PC-3 (cell line): ENCODE measurements at regions not wholly inside any gene's neighbourhood (a gene's known extent, or its start where the extent isn't known, plus 50 kb on each side); places are given as distances from the start of the nearest gene placed in this dataset.
A peak's percentile ranks its signal among the peaks of the same experiment; 100 is the strongest.

Experiments used
- ATAC-seq: fragments of 200-7000 bp; cut with Tn5 transposase; 2 replicates; pipeline ENCODE4 v1.9.1; 2020; ENCODE audit warnings: mild to moderate bottlenecking, moderate library complexity
- BruUV-seq: library from RNA; stranded (reverse); fragments of 400-500 nt; replicated peaks from 2 replicates; lab custom pipeline; 2021; lab: Mats Ljungman, UMichigan
- CTCF ChIA-PET: fragments of 300-600 bp; sonication (Branson Sonifier 250); formaldehyde crosslinking; loops from one replicate; lab custom pipeline; 2022; ENCODE audit warnings: antibody characterized with exemption; lab: Charles Lee
- POLR2A ChIA-PET: fragments of 300-600 bp; sonication (Branson Sonifier 250); formaldehyde crosslinking; loops from one replicate; lab custom pipeline; 2022; ENCODE audit warnings: antibody characterized with exemption; ENCODE audit not compliant: unreplicated experiment; lab: Charles Lee
- DNase-seq: peaks from one replicate; pipeline ENCODE4 v3.0.0-alpha.2; 2015
- H2AFZ ChIP-seq: fragments of 300-600 bp; sonication (generic); 2 replicates; pipeline ENCODE4 v1.6.0; 2016; ENCODE audit warnings: antibody characterized with exemption, low read length
- H3F3A ChIP-seq: fragments of 300-600 bp; sonication (generic); one replicate; pipeline ENCODE4 v1.6.0; 2017; ENCODE audit warnings: antibody characterized with exemption, low read length, control low read depth, mild to moderate bottlenecking; ENCODE audit not compliant: unreplicated experiment
- H3K27ac ChIP-seq: fragments of 300-600 bp; sonication (generic); 2 replicates; pipeline ENCODE4 v1.5.1; 2016; ENCODE audit warnings: mild to moderate bottlenecking, low read length
- H3K27me3 ChIP-seq: fragments of 300-600 bp; sonication (generic); 2 replicates; pipeline ENCODE4 v1.6.1; 2016; ENCODE audit warnings: low read length, mixed read lengths
- H3K36me3 ChIP-seq: fragments of 300-600 bp; sonication (generic); 2 replicates; pipeline ENCODE4 v1.6.1; 2016; ENCODE audit warnings: low read depth, mixed run types, low read length, mixed read lengths
- H3K4me1 ChIP-seq: fragments of 300-600 bp; sonication (generic); 2 replicates; pipeline ENCODE4 v1.5.1; 2016; ENCODE audit warnings: low read length; ENCODE audit not compliant: insufficient read depth
- H3K4me2 ChIP-seq: fragments of 300-600 bp; sonication (generic); 2 replicates; pipeline ENCODE4 v1.6.0; 2016; ENCODE audit warnings: low read length
- H3K4me3 ChIP-seq: fragments of 300-600 bp; sonication (generic); 2 replicates; pipeline ENCODE4 v1.5.1; 2016; ENCODE audit warnings: mild to moderate bottlenecking, low read length, mixed read lengths
- H3K79me2 ChIP-seq: fragments of 300-600 bp; sonication (generic); 2 replicates; pipeline ENCODE4 v1.6.1; 2017; ENCODE audit warnings: low read length, mixed read lengths
- H3K9ac ChIP-seq: fragments of 300-600 bp; sonication (generic); 2 replicates; pipeline ENCODE4 v1.6.0; 2016; ENCODE audit warnings: mild to moderate bottlenecking, low read length
- H3K9me2 ChIP-seq: fragments of 300-600 bp; sonication (generic); replicated peaks from 2 replicates; pipeline ENCODE4 v1.6.1; 2016; ENCODE audit warnings: mixed run types, low read length, mixed read lengths
- H3K9me3 ChIP-seq: fragments of 300-600 bp; sonication (generic); 2 replicates; pipeline ENCODE4 v1.6.1; 2016; ENCODE audit warnings: low read length, mixed read lengths
- H4K20me1 ChIP-seq: fragments of 300-600 bp; sonication (generic); 2 replicates; pipeline ENCODE4 v1.6.1; 2016; ENCODE audit warnings: low read length, mixed read lengths
- EZH2 ChIP-seq: fragments of 300-600 bp; sonication (generic); IDR thresholded peaks from one replicate; pipeline ENCODE4 v1.6.1; 2017; ENCODE audit warnings: antibody characterized with exemption, mild to moderate bottlenecking, low read length; ENCODE audit not compliant: unreplicated experiment
- EZH2phosphoT487 ChIP-seq: fragments of 300-600 bp; sonication (generic); IDR thresholded peaks from 2 replicates; pipeline ENCODE4 v1.6.1; 2018; ENCODE audit warnings: mild to moderate bottlenecking, antibody characterized with exemption, low read length, borderline replicate concordance
- intact Hi-C: fragments of 100-400 bp; cut with micrococcal nuclease; formaldehyde crosslinking; loops from 2 replicates; pipeline ENCODE4 v1.9.0; 2023
- TF ChIP-seq, protein P1 (sequence below): fragments of 300-600 bp; sonication (generic); conservative IDR thresholded peaks from 2 replicates; pipeline ENCODE4 v1.5.1; 2017; ENCODE audit warnings: antibody characterized with exemption, low read depth, mild to moderate bottlenecking, low read length

DNA sequence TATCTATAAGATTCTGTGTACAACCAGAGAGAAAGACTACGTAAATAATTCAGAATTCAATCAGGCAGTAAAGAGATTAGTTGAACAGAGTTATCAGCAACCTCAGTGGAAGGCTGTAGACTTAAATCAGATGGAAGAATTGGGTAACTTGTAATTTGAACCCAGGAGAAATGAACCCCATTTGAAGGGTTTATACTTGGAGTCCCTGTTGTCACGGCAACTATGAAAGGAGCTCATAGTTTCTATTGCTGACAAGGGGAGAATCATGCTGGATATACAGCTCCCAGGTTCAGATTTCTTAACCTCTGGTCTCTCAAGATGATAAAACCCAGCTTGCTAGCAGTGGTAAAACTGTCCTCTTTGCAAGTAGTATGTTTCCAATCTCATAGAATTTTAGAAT lies 54.4 kb upstream of the BMP4 start:
- Histone ChIP-seq H3K27ac (no peak overlapping the region), H3K27me3 (no peaks in the 10 kb centered on the region), H3F3A (no peaks in the 10 kb centered on the region), H3K9ac (no peak overlapping the region), H3K9me2 (no peaks in the 10 kb centered on the region), H2AFZ (no peak overlapping the region), H3K9me3 (no peaks in the 10 kb centered on the region), H3K4me3 (no peak overlapping the region), H3K4me1 (0 out of 2 replicates have a peak, but pooled peaks cover 5% of the 10 kb centered on the region), H3K36me3 (no peaks in the 10 kb centered on the region), H4K20me1 (no peaks in the 10 kb centered on the region), H3K4me2 (no peak overlapping the region), H3K79me2 (no peaks in the 10 kb centered on the region)
- BruUV-seq, result no TSS peak
- ATAC-seq (no peak), DNase-seq (no peak)
- TF ChIP-seq EZH2phosphoT487, result no peak
- TF ChIP-seq, protein P1, sequence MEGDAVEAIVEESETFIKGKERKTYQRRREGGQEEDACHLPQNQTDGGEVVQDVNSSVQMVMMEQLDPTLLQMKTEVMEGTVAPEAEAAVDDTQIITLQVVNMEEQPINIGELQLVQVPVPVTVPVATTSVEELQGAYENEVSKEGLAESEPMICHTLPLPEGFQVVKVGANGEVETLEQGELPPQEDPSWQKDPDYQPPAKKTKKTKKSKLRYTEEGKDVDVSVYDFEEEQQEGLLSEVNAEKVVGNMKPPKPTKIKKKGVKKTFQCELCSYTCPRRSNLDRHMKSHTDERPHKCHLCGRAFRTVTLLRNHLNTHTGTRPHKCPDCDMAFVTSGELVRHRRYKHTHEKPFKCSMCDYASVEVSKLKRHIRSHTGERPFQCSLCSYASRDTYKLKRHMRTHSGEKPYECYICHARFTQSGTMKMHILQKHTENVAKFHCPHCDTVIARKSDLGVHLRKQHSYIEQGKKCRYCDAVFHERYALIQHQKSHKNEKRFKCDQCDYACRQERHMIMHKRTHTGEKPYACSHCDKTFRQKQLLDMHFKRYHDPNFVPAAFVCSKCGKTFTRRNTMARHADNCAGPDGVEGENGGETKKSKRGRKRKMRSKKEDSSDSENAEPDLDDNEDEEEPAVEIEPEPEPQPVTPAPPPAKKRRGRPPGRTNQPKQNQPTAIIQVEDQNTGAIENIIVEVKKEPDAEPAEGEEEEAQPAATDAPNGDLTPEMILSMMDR, result no peak
- TF ChIP-seq EZH2, result no peak
- ChIA-PET CTCF (no interaction called here), POLR2A (no interaction called here)
- intact Hi-C loops, result no loop called here

DNA sequence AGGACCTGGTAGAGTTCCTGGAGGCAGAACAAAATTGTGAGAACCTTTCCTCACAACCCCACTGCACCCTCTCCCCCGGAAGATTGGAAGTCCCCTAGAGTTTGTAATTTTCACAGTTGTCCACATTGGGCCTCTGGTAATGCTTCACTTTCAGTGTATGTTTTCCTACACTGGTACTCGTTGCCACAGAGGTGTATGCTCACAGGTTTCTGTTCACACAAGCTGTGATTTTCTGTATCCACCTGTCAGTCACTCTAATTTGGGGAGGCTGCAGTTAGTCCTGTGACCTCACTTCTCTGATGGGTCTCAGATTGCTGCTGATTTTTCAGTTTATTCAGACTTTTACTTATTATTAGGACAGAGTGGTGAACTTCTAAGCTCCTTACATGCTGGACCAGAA lies 66.4 kb upstream of the BMP4 start:
- intact Hi-C loops, result no loop called here
- H3K9me2 ChIP-seq, result no peaks in the 10 kb centered on the region
- H3F3A ChIP-seq, result no peaks in the 10 kb centered on the region
- POLR2A ChIA-PET, result no interaction called here
- H3K9me3 ChIP-seq, result no peaks in the 10 kb centered on the region
- CTCF ChIA-PET, result interaction anchor here (1.0 kb wide), 1 partner anchor 149 kb away, joined by 4 read pairs; no protein-coding TSS in a partner anchor
- TF ChIP-seq EZH2 (no peak), EZH2phosphoT487 (no peak)
- TF ChIP-seq, protein P1, result no peak
- BruUV-seq, result no TSS peak
- no peak overlapping the region for H2AFZ ChIP-seq
- no peak overlapping the region for H3K9ac ChIP-seq
- ATAC-seq (no peak), DNase-seq (no peak)
- peaks cover 13% of the 10 kb centered on the region for H3K4me1 ChIP-seq
- H3K4me3 ChIP-seq, result no peak overlapping the region
- no peaks in the 10 kb centered on the region for H4K20me1 ChIP-seq
- no peak overlapping the region for H3K27ac ChIP-seq
- H3K79me2 ChIP-seq, result no peaks in the 10 kb centered on the region
- H3K27me3 ChIP-seq, result no peaks in the 10 kb centered on the region
- H3K36me3 ChIP-seq, result no peaks in the 10 kb centered on the region
- H3K4me2 ChIP-seq, result no peak overlapping the region

DNA sequence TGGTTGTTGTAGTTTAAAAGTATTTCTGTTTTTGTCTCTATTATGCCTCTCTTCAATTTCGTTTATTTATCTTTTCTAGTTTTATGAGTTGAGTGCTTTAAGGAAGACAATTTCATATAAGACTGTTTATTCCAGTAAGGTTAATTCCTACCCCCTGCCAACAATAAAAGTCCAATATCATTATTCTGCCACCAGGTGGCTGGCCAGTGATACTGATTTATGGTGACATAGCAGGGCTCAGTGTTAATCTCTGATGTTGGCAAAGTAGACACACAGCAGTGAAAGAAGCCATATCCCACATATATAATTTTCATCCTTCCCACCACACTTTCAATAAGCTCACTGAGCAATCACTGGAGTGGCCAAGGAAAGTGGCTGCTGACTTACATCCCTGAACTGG lies 69.0 kb upstream of the BMP4 start:
- CTCF ChIA-PET, result no interaction called here
- peak; percentile 94 for DNase-seq
- no TSS peak for BruUV-seq

More for the DNA sequence above, 69.0 kb upstream of the BMP4 start:
- peak; percentile 96 for ATAC-seq
- TF ChIP-seq, protein P1, result peak; percentile 97
- TF ChIP-seq EZH2phosphoT487, result no peak
- H3K4me1 ChIP-seq, result peaks cover 13% of the 10 kb centered on the region
- H4K20me1 ChIP-seq, result no peaks in the 10 kb centered on the region
- no peaks in the 10 kb centered on the region for H3K9me3 ChIP-seq
- no peaks in the 10 kb centered on the region for H3K79me2 ChIP-seq
- no peaks in the 10 kb centered on the region for H3K9me2 ChIP-seq
- H3K27me3 ChIP-seq, result no peaks in the 10 kb centered on the region
- no peak overlapping the region for H3K4me3 ChIP-seq
- POLR2A ChIA-PET, result interaction anchor here (0.6 kb wide), 1 partner anchor 204 kb away, joined by 10 read pairs; no protein-coding TSS in a partner anchor
- no peak overlapping the region for H3K27ac ChIP-seq
- intact Hi-C loops, result loop anchor here (1.0 to 2.0 kb wide), 7 partner anchors 82 to 486 kb away; no protein-coding TSS in a partner anchor
- H3K36me3 ChIP-seq, result no peaks in the 10 kb centered on the region
- H3K4me2 ChIP-seq, result no peak overlapping the region
- H2AFZ ChIP-seq, result no peak overlapping the region
- no peak overlapping the region for H3K9ac ChIP-seq
- no peaks in the 10 kb centered on the region for H3F3A ChIP-seq
